Stimulated activated CD8-positive, alpha-beta memory T cell treated with anti-CD3 and anti-CD28 coated beads, Interleukin-4, amount 100 ng/mL, for 48 hours (primary cell): ENCODE measurements at regions not wholly inside any gene's neighbourhood (a gene's known extent, or its start where the extent isn't known, plus 50 kb on each side); places are given as distances from the start of the nearest gene placed in this dataset.
A peak's percentile ranks its signal among the peaks of the same experiment; 100 is the strongest.
"Not testable (repeated sequence)": the region's sequence is repeated elsewhere in the genome, so short reads cannot be mapped to it uniquely, and the experiment has no call there.

Experiments used
- DNase-seq: peaks from one replicate; pipeline ENCODE4 v3.0.0-alpha.2; 2020

- no peak for DNase-seq
These were observed 1027.5 kb downstream of the GATA3 start for GRCh38 chr10:9081961-9082360.

- no peak for DNase-seq
These were observed 1037.1 kb downstream of the GATA3 start for GRCh38 chr10:9091530-9092093.

GRCh38 chr10:9096288-9096687 is 1041.8 kb downstream of the GATA3 start:
- no peak for DNase-seq

- DNase-seq: no peak
These were observed 1042.9 kb downstream of the GATA3 start for GRCh38 chr10:9097206-9097990.

GRCh38 chr10:9097991-9098306 is 1043.5 kb downstream of the GATA3 start:
- DNase-seq: no peak

- no peak for DNase-seq
These were observed 1047.5 kb downstream of the GATA3 start for GRCh38 chr10:9102026-9102425.

- DNase-seq: no peak
These were observed 1048.8 kb downstream of the GATA3 start for GRCh38 chr10:9103301-9103700.

GRCh38 chr10:9111976-9112375 is 1057.5 kb downstream of the GATA3 start:
- DNase-seq: no peak

- no peak for DNase-seq
These were observed 1072.2 kb downstream of the GATA3 start for GRCh38 chr10:9126728-9127127.

GRCh38 chr10:9137368-9137767 is 1082.9 kb downstream of the GATA3 start:
- DNase-seq: peak; percentile 34

GRCh38 chr10:9138829-9139228 is 1084.3 kb downstream of the GATA3 start:
- DNase-seq: not testable (repeated sequence)

GRCh38 chr10:9140373-9140772 is 1085.9 kb downstream of the GATA3 start:
- no peak for DNase-seq

GRCh38 chr10:9147475-9147874 is 1093.0 kb downstream of the GATA3 start:
- no peak for DNase-seq

GRCh38 chr10:9149134-9149533 is 1094.6 kb downstream of the GATA3 start:
- no peak for DNase-seq

GRCh38 chr10:9153057-9153456 is 1098.6 kb downstream of the GATA3 start:
- DNase-seq: not testable (repeated sequence)

GRCh38 chr10:9157656-9158055 is 1103.2 kb downstream of the GATA3 start:
- no peak for DNase-seq

- no peak for DNase-seq
These were observed 1104.2 kb downstream of the GATA3 start for GRCh38 chr10:9158675-9159074.

GRCh38 chr10:9160275-9160674 is 1105.8 kb downstream of the GATA3 start:
- DNase-seq: no peak

- no peak for DNase-seq
These were observed 1109.2 kb downstream of the GATA3 start for GRCh38 chr10:9163699-9164098.

- no peak for DNase-seq
These were observed 1112.3 kb downstream of the GATA3 start for GRCh38 chr10:9166770-9167169.

GRCh38 chr10:9172276-9172675 is 1117.8 kb downstream of the GATA3 start:
- no peak for DNase-seq

GRCh38 chr10:9175200-9175599 is 1120.7 kb downstream of the GATA3 start:
- DNase-seq: no peak

GRCh38 chr10:9183197-9183880 is 1128.9 kb downstream of the GATA3 start:
- not testable (repeated sequence) for DNase-seq
